ENCODE measurements at regions not wholly inside any gene's neighbourhood (a gene's known extent, or its start where the extent isn't known, plus 50 kb on each side); places are given as distances from the start of the nearest gene placed in this dataset.

DNA sequence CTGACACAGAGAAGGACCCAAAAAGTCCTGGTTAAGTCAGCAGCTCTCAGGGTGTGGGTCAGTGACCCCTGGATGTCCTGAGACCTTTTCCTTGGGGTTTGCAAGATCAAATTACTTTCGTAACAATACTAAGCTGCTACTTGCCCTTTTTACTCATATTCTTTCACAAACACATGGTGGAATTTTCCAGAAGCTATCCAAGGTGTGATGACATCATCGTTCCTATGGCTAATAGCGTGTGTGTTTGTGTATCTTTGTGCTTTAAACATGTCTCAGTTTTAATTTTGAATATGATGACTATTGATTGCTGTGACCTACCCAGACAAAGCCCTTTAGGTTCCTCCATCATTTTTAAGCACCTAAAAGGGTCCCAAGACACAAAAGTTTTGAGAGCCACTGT, 176.2 kb downstream of the PHETA1 start:
- no peak for DNase-seq (ENCODE audit: extremely low spot score)
- ChIA-PET CTCF (interaction anchor here (1.4 kb wide), 1 partner anchor 18 kb away, joined by 3 read pairs; no protein-coding TSS in a partner anchor), POLR2A (no interaction called here)
- TF ChIP-seq, protein P1, sequence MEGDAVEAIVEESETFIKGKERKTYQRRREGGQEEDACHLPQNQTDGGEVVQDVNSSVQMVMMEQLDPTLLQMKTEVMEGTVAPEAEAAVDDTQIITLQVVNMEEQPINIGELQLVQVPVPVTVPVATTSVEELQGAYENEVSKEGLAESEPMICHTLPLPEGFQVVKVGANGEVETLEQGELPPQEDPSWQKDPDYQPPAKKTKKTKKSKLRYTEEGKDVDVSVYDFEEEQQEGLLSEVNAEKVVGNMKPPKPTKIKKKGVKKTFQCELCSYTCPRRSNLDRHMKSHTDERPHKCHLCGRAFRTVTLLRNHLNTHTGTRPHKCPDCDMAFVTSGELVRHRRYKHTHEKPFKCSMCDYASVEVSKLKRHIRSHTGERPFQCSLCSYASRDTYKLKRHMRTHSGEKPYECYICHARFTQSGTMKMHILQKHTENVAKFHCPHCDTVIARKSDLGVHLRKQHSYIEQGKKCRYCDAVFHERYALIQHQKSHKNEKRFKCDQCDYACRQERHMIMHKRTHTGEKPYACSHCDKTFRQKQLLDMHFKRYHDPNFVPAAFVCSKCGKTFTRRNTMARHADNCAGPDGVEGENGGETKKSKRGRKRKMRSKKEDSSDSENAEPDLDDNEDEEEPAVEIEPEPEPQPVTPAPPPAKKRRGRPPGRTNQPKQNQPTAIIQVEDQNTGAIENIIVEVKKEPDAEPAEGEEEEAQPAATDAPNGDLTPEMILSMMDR (IDR thresholded peaks at IDR 0.05; ENCODE audit: control extremely low read depth, extremely low read depth, low read depth, missing control alignments), result no peak

DNA sequence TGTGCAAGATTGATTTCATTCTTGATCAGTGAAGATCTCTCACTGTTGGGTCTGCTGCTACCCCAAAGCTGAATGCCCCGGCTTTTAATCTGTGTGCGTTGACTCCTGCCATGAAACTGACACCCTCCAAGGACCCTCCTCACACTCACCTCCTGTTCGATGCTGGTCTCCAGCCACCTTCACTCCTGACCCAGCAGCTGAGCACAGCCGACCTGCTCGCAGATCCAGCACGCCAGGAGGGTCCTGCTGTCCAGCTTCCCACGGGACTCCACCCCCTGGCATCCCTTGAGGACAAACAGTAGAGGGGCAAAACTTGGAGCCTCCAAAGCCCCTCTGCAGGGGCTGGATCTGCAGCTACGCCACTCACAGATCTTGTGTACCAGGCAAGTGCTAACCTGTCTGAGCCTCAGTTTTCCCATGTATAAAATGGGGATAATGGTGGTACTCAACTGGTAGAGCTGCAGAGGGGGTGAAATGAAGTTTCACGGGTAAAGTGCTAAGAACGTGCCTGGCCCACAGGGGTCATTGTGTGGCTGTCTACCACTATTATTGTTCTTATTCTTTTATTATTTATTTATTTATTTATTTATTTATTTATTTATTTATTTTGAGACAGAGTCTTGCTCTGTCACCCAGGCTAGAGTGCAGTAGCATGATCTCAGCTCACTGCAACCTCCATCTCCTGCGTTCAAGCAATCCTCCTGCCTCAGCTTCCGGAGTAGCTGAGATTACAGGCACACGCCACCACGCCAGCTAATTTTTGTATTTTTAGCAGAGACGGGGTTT, 178.0 kb downstream of the PHETA1 start:
- TF ChIP-seq, protein P1 (IDR thresholded peaks at IDR 0.05; ENCODE audit: control extremely low read depth, extremely low read depth, low read depth, missing control alignments), result no peak
- DNase-seq (ENCODE audit: extremely low spot score), result no peak
- CTCF ChIA-PET, result interaction anchor here (1.2 to 1.6 kb wide), 3 partner anchors 16 to 77 kb away, joined by 3 to 4 read pairs (median 3); no protein-coding TSS in a partner anchor
- POLR2A ChIA-PET, result no interaction called here

DNA sequence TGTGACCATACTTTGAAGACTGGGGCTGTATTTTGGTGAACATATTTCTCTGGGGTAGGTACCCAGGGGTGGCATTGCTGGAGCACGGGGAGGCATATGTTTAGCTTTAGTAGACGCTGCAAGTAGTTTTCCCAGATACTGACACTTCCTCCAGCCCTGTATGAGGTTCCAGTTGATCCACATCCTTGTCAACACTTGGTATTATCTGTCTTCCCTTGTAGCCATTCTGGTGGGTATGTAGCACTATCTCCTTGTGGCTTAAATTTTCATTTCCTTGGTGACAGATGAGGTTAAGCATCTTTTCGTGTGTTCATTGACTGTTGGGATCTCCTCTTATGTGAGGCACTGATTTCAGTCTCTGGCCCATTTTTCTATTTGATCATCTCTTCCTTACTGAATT, 179.1 kb downstream of the PHETA1 start:
- TF ChIP-seq, protein P1 (IDR thresholded peaks at IDR 0.05; ENCODE audit: control extremely low read depth, extremely low read depth, low read depth, missing control alignments), result no peak
- ChIA-PET CTCF (no interaction called here), POLR2A (no interaction called here)
- no peak for DNase-seq (ENCODE audit: extremely low spot score)

DNA sequence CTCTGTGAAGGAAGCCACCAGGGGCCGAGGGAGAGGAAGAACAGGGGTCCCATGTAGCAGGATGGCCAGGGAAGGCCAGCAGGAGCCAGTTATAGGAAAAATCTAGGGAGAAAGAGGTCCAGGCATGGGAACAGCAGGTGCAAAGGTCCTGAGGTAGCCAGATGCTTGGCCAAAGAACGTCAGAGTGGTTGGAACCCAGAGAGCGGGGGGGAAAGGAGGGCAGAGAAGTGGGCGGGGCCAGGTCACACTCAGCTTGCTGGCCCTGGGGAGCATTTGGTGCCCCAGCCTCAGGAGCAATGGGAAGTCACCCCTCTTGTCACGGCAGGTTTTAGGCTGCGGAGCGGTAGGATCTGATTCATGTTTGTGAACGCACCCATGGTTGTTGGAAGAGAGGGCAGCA, 180.5 kb downstream of the PHETA1 start:
- TF ChIP-seq, protein P1 (IDR thresholded peaks at IDR 0.05; ENCODE audit: control extremely low read depth, extremely low read depth, low read depth, missing control alignments), result no peak
- CTCF ChIA-PET, result no interaction called here
- no peak for DNase-seq (ENCODE audit: extremely low spot score)
- POLR2A ChIA-PET, result no interaction called here

DNA sequence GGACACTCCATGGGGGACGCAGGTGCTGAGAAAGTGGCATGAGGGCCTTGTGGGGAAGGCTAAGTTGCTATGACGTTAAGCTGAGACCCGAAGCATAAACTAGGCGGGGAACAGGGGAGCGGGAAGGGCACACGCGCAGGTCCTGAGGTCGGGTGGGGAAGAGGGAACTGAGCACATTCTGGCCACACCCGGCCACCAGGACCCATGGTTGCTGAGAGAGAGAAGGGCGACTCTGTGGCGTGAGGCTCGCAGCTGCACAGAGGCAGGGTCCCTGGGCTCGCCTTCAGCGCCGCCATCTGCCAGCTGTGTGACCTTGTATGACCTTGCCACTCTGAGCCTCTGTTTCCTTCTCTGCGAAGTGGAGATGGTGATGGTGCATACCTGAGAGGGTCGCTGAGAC, 182.5 kb downstream of the PHETA1 start:
- POLR2A ChIA-PET, result no interaction called here
- DNase-seq (ENCODE audit: extremely low spot score), result no peak
- CTCF ChIA-PET, result no interaction called here
- TF ChIP-seq, protein P1 (IDR thresholded peaks at IDR 0.05; ENCODE audit: control extremely low read depth, extremely low read depth, low read depth, missing control alignments), result no peak

DNA sequence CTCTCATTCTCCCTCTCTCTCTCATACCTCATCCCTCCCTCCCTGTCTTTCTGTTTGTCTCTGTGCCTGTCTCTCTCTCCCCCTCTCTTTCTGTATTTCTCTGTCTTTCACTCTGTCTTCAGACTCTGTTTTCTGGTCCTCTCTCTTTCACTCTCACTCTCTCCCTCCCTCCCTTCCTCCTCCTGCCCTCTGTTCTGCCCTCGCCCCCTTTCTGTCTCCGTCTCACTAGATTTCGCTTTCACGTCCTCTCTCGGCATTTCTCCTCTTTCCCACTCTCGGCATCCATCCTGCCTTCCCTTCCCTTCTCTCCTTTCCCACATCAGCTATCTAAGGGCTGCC, 183.0 kb downstream of the PHETA1 start:
- POLR2A ChIA-PET, result no interaction called here
- TF ChIP-seq, protein P1 (IDR thresholded peaks at IDR 0.05; ENCODE audit: control extremely low read depth, extremely low read depth, low read depth, missing control alignments), result no peak
- DNase-seq (ENCODE audit: extremely low spot score), result no peak
- CTCF ChIA-PET, result no interaction called here

All from GM10248 (cell line).